RCC 7860 (cell line): ENCODE measurements at regions not wholly inside any gene's neighbourhood (a gene's known extent, or its start where the extent isn't known, plus 50 kb on each side); places are given as distances from the start of the nearest gene placed in this dataset.
"Not testable (repeated sequence)": the region's sequence is repeated elsewhere in the genome, so short reads cannot be mapped to it uniquely, and the experiment has no call there.

Experiments
- DNase-seq: peaks from one replicate; pipeline ENCODE4 v3.0.0-alpha.2; 2015; ENCODE audit warnings: low spot score
- FAIRE-seq: peaks from 2 replicates; lab custom pipeline; 2012; peaks lifted over from hg19 to GRCh38; lab: Jason Lieb, UNC

- DNase-seq, result no peak
- FAIRE-seq, result no peak
Observed at GRCh38 chr4:174183259-174183658, 100.2 kb downstream of the FBXO8 start.

GRCh38 chr4:174181827-174182226, 101.6 kb downstream of the FBXO8 start:
- no peak for FAIRE-seq
- no peak for DNase-seq

- DNase-seq, result no peak
- no peak for FAIRE-seq
Observed at GRCh38 chr4:174177536-174177935, 105.9 kb downstream of the FBXO8 start.

- DNase-seq, result not testable (repeated sequence)
Observed at GRCh38 chr4:174175836-174176235, 107.6 kb downstream of the FBXO8 start.

GRCh38 chr4:174173360-174173759, 110.1 kb downstream of the FBXO8 start:
- FAIRE-seq, result no peak
- no peak for DNase-seq

More at GRCh38 chr4:174175836-174176235, 107.6 kb downstream of the FBXO8 start:
- FAIRE-seq, result not testable (repeated sequence)

GRCh38 chr4:174172274-174172673, 111.2 kb downstream of the FBXO8 start:
- FAIRE-seq (no peak), DNase-seq (no peak)

GRCh38 chr4:174170906-174171305, 112.6 kb downstream of the FBXO8 start:
- FAIRE-seq, result no peak
- DNase-seq, result no peak

- FAIRE-seq, result no peak
Observed at GRCh38 chr4:174170091-174170490, 113.4 kb downstream of the FBXO8 start.

GRCh38 chr4:174157106-174157607, 126.3 kb downstream of the FBXO8 start:
- no peak for FAIRE-seq
- no peak for DNase-seq

More at GRCh38 chr4:174170091-174170490, 113.4 kb downstream of the FBXO8 start:
- DNase-seq, result no peak

- DNase-seq (peak; percentile 11), FAIRE-seq (peak; percentile 22)
Observed at GRCh38 chr4:174156239-174156826, 127.1 kb downstream of the FBXO8 start.

GRCh38 chr4:174154215-174154854, 129.1 kb downstream of the FBXO8 start:
- DNase-seq, result peak; percentile 17
- no peak for FAIRE-seq

GRCh38 chr4:174152717-174153466, 130.6 kb downstream of the FBXO8 start:
- FAIRE-seq (no peak), DNase-seq (no peak)

- no peak for DNase-seq
- no peak for FAIRE-seq
Observed at GRCh38 chr4:174147863-174148262, 135.6 kb downstream of the FBXO8 start.

- FAIRE-seq (no peak), DNase-seq (no peak)
Observed at GRCh38 chr4:174144106-174144505, 139.4 kb downstream of the FBXO8 start.

GRCh38 chr4:174141876-174142275, 141.6 kb downstream of the FBXO8 start:
- DNase-seq (no peak), FAIRE-seq (no peak)

GRCh38 chr4:174138616-174139015, 144.9 kb downstream of the FBXO8 start:
- FAIRE-seq, result no peak
- no peak for DNase-seq

GRCh38 chr4:174137698-174138097, 145.8 kb downstream of the FBXO8 start:
- no peak for FAIRE-seq
- DNase-seq, result no peak

GRCh38 chr4:174135936-174136406, 147.5 kb downstream of the FBXO8 start:
- no peak for DNase-seq
- FAIRE-seq, result no peak

- DNase-seq (no peak), FAIRE-seq (no peak)
Observed at GRCh38 chr4:174135530-174135929, 147.9 kb downstream of the FBXO8 start.

- no peak for FAIRE-seq
- no peak for DNase-seq
Observed at GRCh38 chr4:174134361-174134760, 149.1 kb downstream of the FBXO8 start.

- FAIRE-seq, result no peak
- no peak for DNase-seq
Observed at GRCh38 chr4:174133551-174133950, 149.9 kb downstream of the FBXO8 start.

GRCh38 chr4:174131901-174132300, 151.6 kb downstream of the FBXO8 start:
- FAIRE-seq (no peak), DNase-seq (no peak)
